NOMO-1 treated with dmso at 0.1 percent for 144 hours (cell line): ENCODE measurements at regions not wholly inside any gene's neighbourhood (a gene's known extent, or its start where the extent isn't known, plus 50 kb on each side); places are given as distances from the start of the nearest gene placed in this dataset.

Source experiments
- DNase-seq: peaks from one replicate; lab custom pipeline; 2025; ENCODE audit not compliant: unreplicated experiment; lab: John Stamatoyannopoulos, UW

DNA sequence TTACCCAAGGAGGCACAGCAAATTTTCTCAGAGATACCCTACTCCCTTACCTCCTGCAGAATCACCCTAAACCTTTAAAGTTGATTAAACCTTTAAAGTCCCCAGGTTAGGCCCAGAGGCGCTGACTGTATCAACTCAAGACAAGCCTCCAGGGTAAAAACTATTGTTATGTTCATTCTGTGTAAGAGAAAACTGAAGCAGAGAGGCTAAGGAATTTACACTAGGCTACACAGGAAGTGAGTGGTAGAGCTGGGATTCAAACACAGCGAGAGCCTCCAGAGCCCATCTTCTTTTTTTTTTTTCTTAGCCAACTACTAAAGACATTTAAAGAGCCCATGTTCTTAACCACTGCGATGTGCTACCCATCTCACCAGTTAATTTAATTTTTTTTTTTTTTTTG is 56.3 kb upstream of the GRK3 start:
- DNase-seq, result no peak

- DNase-seq, result no peak
Observed at GRCh38 chr22:25508761-25509321, 55.6 kb upstream of the GRK3 start.

- no peak for DNase-seq
Observed at GRCh38 chr22:25509374-25509791, 55.1 kb upstream of the GRK3 start.

GRCh38 chr22:25510876-25511275 is 53.6 kb upstream of the GRK3 start:
- no peak for DNase-seq

DNA sequence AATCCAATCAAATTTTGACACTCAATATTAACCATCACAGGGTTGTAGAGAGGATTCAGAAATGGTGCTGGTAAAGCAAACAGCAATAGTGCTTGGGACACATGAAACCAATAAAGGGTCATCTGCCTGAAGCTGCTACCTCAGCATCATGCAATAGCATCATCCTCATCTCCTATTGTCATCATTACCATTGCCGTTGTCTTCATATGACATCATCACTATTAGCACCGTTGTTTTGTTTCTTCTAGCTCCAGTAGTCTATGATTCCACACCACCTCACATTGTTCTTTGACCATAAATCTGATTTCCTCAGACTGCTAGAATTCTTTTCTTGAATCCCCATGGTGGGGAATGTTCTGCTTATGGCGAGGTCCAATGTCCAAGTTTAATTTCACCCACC is 52.8 kb upstream of the GRK3 start:
- DNase-seq, result no peak

DNA sequence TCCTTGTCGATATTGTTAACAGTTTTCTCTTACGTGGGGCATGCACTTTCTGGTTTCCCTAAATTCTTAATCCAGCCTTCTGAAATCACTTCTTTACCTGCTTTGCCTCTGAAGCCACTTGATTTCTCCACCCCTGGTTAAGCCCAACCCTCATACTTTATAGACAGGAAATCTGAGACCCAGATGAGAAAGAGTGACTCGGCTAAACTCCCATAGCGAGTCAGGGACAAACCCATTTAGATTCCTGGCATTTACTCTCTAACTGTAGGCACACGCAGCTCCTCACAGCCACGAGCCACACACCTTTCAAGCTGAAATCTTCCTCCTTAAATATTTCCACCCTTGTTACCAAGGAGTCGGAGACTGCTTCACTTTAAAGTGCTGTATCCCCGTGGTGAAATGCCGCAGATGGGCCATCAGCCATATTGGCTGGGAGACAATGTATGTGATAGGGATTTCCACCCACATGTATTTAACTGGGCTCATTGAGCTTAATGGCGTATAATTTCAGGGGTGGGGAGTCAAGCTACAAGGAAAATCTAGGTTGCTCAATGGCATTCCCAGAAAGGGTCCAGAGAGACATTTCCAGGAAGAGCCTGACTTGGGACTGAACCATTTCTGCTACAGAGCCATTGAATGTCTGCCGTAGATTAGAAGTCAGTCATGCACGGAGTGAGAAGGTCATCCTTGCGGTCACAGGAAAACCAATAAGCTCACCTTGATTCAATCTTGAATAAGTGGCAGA is 49.9 kb upstream of the GRK3 start:
- no peak for DNase-seq
